GM12878 (cell line): ENCODE measurements at regions not wholly inside any gene's neighbourhood (a gene's known extent, or its start where the extent isn't known, plus 50 kb on each side); places are given as distances from the start of the nearest gene placed in this dataset.

Experiments used
- ATAC-seq: fragments of 200-7000 bp; cut with Tn5 transposase; 3 replicates; pipeline ENCODE4 v1.9.1; 2020; ENCODE audit warnings: mild to moderate bottlenecking, moderate library complexity
- BruUV-seq: library from RNA; stranded (reverse); fragments of 400-500 nt; replicated peaks from 2 replicates; lab custom pipeline; 2021; lab: Mats Ljungman, UMichigan
- CTCF ChIA-PET: fragments of 300-600 bp; sonication (Branson Sonifier 250); formaldehyde crosslinking; extraction: SDS; loops from one replicate; lab custom pipeline; 2021; ENCODE audit warnings: inconsistent platforms; lab: Yijun Ruan, JAX
- POLR2A ChIA-PET: fragments of 350-600 bp; formaldehyde crosslinking; extraction: SDS; loops from one replicate; lab custom pipeline; 2021; ENCODE audit warnings: inconsistent platforms; lab: Charles Lee
- RAD21 ChIA-PET: fragments of 300-600 bp; sonication (Branson Sonifier 250); formaldehyde crosslinking; loops from one replicate; lab custom pipeline; 2023; ENCODE audit warnings: antibody characterized with exemption; ENCODE audit not compliant: unreplicated experiment; lab: Charles Lee
- SMC1A ChIA-PET: fragments of 300-600 bp; sonication (Branson Sonifier 250); formaldehyde crosslinking; loops from one replicate; lab custom pipeline; 2023; ENCODE audit not compliant: unreplicated experiment, uncharacterized antibody; lab: Charles Lee
- DNase-seq: peaks from one replicate; pipeline ENCODE4 v3.0.0-alpha.2; 2011; ENCODE audit warnings: low read depth, low spot score
- FAIRE-seq: peaks from 3 replicates; lab custom pipeline; 2011; peaks lifted over from hg19 to GRCh38; lab: Jason Lieb, UNC
- H2AFZ ChIP-seq: 2 replicates; pipeline ENCODE4 v1.6.0; 2011; ENCODE audit warnings: low read depth, low read length, control low read depth; ENCODE audit not compliant: control insufficient read depth
- H3K27ac ChIP-seq: 2 replicates; pipeline ENCODE4 v1.5.1; 2011; ENCODE audit warnings: control low read depth; ENCODE audit not compliant: control insufficient read depth, insufficient read depth
- H3K27me3 ChIP-seq, 2 experiments: replicated peaks in 1 of 2; 2 replicates each; pipeline versions ENCODE4 v1.6.0 to v1.6.1; 2011; ENCODE audit warnings: low read length in 1 of 2; ENCODE audit not compliant: control insufficient read depth in 2 of 2, insufficient read depth in 2 of 2
- H3K36me3 ChIP-seq, 2 experiments: 2 replicates each; pipeline ENCODE4 v1.5.1; 2011; ENCODE audit warnings: low read length in 1 of 2; ENCODE audit not compliant: control insufficient read depth in 2 of 2, insufficient read depth in 2 of 2
- H3K4me1 ChIP-seq: 2 replicates; pipeline ENCODE4 v1.6.1; 2011; ENCODE audit warnings: mild to moderate bottlenecking, low read length, moderate library complexity, mixed read lengths; ENCODE audit not compliant: control insufficient read depth, insufficient read depth
- H3K4me2 ChIP-seq: 2 replicates; pipeline ENCODE4 v1.6.0; 2011; ENCODE audit warnings: control low read depth; ENCODE audit not compliant: control insufficient read depth, insufficient read depth
- H3K4me3 ChIP-seq: fragments of 200-600 bp; sonication (generic); 2 replicates; pipeline ENCODE4 v1.5.1; 2016
- H3K79me2 ChIP-seq: 2 replicates; pipeline ENCODE4 v1.6.0; 2011; ENCODE audit warnings: low read length; ENCODE audit not compliant: control insufficient read depth, insufficient read depth
- H3K9ac ChIP-seq: 2 replicates; pipeline ENCODE4 v1.8.0; 2011; ENCODE audit warnings: low read length, control low read depth, mixed read lengths; ENCODE audit not compliant: control insufficient read depth, insufficient read depth
- H3K9me3 ChIP-seq: replicated peaks from 3 replicates; pipeline ENCODE4 v1.5.1; 2011; ENCODE audit warnings: mild to moderate bottlenecking, low read length; ENCODE audit not compliant: control insufficient read depth, insufficient read depth
- H4K20me1 ChIP-seq: 2 replicates; pipeline ENCODE4 v1.6.0; 2011; ENCODE audit not compliant: control insufficient read depth, insufficient read depth
- MLLT1 ChIP-seq: fragments of 450-650 bp; IDR thresholded peaks from 2 replicates; pipeline ENCODE4 v1.6.1; 2016; ENCODE audit warnings: mild to moderate bottlenecking
- YBX1 ChIP-seq: fragments of 450-650 bp; IDR thresholded peaks from 2 replicates; pipeline ENCODE4 v1.6.1; 2016; ENCODE audit warnings: antibody characterized with exemption
- WGBS: methylation state at CpG from one replicate; pipeline ENCODE4 v1.1.6; 2016; ENCODE audit warnings: low lambda C conversion rate; ENCODE audit not compliant: insufficient replicate concordance, insufficient coverage; ENCODE audit errors: missing lambda C conversion rate; 5-methylcytosine and 5-hydroxymethylcytosine counted together
- in situ Hi-C: fragments of 300-500 bp; cut with MboI; formaldehyde crosslinking; loops from 9 replicates; pipeline ENCODE4 v1.14.3; 2018; ENCODE audit warnings: mixed read lengths
- intact Hi-C: fragments of 100-400 bp; cut with micrococcal nuclease; formaldehyde crosslinking; loops from one replicate; pipeline ENCODE4 v1.14.2; 2022; ENCODE audit not compliant: unreplicated experiment
- TF ChIP-seq, protein P1 (sequence below): fragments of 450-650 bp; IDR thresholded peaks from 2 replicates; pipeline ENCODE4 v1.6.1; 2017; ENCODE audit warnings: mild to moderate bottlenecking, moderate library complexity

DNA sequence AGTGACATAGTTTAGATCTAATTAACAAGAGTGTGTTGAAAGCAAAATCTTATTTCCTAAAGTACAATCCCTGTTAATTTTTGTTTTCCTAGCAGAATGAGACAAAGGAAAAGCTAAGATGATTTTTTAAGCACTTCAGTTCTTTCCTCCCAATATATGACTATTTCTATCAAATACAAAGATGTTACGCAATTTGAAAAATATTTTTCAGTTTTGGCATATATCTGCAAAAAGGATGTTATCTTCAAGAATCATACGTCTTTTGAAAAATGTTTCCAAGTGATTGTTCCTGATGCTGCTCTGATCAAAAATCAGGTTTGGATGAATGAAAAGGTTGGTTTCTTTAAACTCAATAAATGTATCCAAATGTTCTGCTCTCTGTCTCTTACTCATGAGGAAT, 486.7 kb upstream of the CPEB2 start:
- Histone ChIP-seq H3K27me3 (no peaks in the 10 kb centered on the region), H3K9me3 (no peaks in the 10 kb centered on the region), H3K4me2 (no peak overlapping the region), H3K9ac (no peak overlapping the region), H3K79me2 (no peaks in the 10 kb centered on the region), H3K27ac (no peak overlapping the region), H3K4me3 (no peak overlapping the region), H2AFZ (no peak overlapping the region), H3K36me3 (no peaks in the 10 kb centered on the region), H4K20me1 (no peaks in the 10 kb centered on the region), H3K4me1 (no peaks in the 10 kb centered on the region)
- FAIRE-seq: no peak
- ChIA-PET CTCF (no interaction called here), POLR2A (no interaction called here), RAD21 (no interaction called here), SMC1A (no interaction called here)
- TF ChIP-seq, protein P1, sequence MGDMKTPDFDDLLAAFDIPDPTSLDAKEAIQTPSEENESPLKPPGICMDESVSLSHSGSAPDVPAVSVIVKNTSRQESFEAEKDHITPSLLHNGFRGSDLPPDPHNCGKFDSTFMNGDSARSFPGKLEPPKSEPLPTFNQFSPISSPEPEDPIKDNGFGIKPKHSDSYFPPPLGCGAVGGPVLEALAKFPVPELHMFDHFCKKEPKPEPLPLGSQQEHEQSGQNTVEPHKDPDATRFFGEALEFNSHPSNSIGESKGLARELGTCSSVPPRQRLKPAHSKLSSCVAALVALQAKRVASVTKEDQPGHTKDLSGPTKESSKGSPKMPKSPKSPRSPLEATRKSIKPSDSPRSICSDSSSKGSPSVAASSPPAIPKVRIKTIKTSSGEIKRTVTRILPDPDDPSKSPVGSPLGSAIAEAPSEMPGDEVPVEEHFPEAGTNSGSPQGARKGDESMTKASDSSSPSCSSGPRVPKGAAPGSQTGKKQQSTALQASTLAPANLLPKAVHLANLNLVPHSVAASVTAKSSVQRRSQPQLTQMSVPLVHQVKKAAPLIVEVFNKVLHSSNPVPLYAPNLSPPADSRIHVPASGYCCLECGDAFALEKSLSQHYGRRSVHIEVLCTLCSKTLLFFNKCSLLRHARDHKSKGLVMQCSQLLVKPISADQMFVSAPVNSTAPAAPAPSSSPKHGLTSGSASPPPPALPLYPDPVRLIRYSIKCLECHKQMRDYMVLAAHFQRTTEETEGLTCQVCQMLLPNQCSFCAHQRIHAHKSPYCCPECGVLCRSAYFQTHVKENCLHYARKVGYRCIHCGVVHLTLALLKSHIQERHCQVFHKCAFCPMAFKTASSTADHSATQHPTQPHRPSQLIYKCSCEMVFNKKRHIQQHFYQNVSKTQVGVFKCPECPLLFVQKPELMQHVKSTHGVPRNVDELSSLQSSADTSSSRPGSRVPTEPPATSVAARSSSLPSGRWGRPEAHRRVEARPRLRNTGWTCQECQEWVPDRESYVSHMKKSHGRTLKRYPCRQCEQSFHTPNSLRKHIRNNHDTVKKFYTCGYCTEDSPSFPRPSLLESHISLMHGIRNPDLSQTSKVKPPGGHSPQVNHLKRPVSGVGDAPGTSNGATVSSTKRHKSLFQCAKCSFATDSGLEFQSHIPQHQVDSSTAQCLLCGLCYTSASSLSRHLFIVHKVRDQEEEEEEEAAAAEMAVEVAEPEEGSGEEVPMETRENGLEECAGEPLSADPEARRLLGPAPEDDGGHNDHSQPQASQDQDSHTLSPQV: no peak
- TF ChIP-seq MLLT1: no peak
- TF ChIP-seq YBX1: no peak
- 47% methylated on average over 2 of the region's 2 CpGs for WGBS
- no peak for ATAC-seq
- in situ Hi-C loops: no loop called here
- no TSS peak for BruUV-seq
- DNase-seq: no peak
- intact Hi-C loops: no loop called here
